T-helper 17 cell (primary cell): ENCODE measurements at regions not wholly inside any gene's neighbourhood (a gene's known extent, or its start where the extent isn't known, plus 50 kb on each side); places are given as distances from the start of the nearest gene placed in this dataset.
"Not testable (repeated sequence)": the region's sequence is repeated elsewhere in the genome, so short reads cannot be mapped to it uniquely, and the experiment has no call there.

Experiments used
- ATAC-seq: fragments of 150-1000 bp; cut with Tn5 transposase; 2 replicates; pipeline ENCODE4 v1.10.0; 2021; ENCODE audit warnings: mild to moderate bottlenecking, moderate library complexity
- DNase-seq, 3 donors: peaks; one replicate each; pipeline versions ENCODE4 v3.0.0 to v3.0.0-alpha.2; 2020 to 2021
- H3K9me3 ChIP-seq: one replicate; pipeline ENCODE4 v1.7.0; 2013; ENCODE audit warnings: low read length, mild to moderate bottlenecking; ENCODE audit not compliant: control insufficient read depth, poor library complexity, severe bottlenecking
- H3K27ac Mint-ChIP-seq: one replicate; pipeline ENCODE4 v1.8.0; 2022; ENCODE audit warnings: mild to moderate bottlenecking, moderate library complexity, mixed read lengths
- H3K27me3 Mint-ChIP-seq: one replicate; pipeline ENCODE4 v1.8.0; 2022; ENCODE audit warnings: mixed read lengths
- H3K36me3 Mint-ChIP-seq: one replicate; pipeline ENCODE4 v1.8.0; 2022; ENCODE audit warnings: low read depth, mixed read lengths
- H3K4me1 Mint-ChIP-seq: one replicate; pipeline ENCODE4 v1.8.0; 2022; ENCODE audit warnings: mild to moderate bottlenecking, mixed read lengths
- H3K4me3 Mint-ChIP-seq: one replicate; pipeline ENCODE4 v1.8.0; 2022; ENCODE audit warnings: mild to moderate bottlenecking, moderate library complexity, mixed read lengths

DNA sequence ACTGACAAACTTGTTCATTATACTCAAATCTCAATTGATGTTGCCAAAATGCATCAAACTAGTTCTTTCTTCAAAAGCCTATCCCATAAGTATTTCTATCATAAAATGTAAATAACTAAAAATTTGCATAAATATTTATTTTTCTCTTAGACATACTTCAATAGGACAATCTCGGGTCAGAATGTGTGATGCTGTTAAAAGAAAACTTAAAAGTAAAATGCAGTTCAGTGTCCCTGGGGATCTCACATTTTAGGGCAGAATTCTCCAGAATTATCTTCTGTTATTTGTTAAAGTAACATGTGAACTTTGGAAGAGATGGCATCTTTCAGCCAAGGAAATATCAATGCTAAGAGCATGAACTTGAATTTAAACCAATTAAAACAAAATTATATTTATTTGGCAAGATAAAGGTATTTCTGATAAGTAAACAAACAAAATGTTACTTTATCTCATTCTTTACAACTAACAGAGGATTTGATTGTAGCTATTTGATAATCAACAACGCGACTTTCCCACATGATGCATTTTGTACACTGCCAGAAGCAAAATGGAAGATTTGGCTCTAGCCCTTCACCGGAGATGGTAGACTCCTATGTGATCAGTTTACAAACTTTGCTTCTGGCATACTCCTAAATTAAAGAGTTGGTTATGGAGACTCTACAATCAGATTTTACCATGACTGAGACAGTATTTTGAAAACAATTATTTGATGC, 169.5 kb upstream of the EDNRB start:
- Mint-ChIP-seq H3K27me3 (peaks cover 25% of the 10 kb centered on the region), H3K4me3 (no peak overlapping the region), H3K27ac (no peak overlapping the region), H3K4me1 (peaks cover 2% of the 10 kb centered on the region), H3K36me3 (no peaks in the 10 kb centered on the region)
- no peak for ATAC-seq
- no peak for DNase-seq
- H3K9me3 ChIP-seq, result no peaks in the 10 kb centered on the region

DNA sequence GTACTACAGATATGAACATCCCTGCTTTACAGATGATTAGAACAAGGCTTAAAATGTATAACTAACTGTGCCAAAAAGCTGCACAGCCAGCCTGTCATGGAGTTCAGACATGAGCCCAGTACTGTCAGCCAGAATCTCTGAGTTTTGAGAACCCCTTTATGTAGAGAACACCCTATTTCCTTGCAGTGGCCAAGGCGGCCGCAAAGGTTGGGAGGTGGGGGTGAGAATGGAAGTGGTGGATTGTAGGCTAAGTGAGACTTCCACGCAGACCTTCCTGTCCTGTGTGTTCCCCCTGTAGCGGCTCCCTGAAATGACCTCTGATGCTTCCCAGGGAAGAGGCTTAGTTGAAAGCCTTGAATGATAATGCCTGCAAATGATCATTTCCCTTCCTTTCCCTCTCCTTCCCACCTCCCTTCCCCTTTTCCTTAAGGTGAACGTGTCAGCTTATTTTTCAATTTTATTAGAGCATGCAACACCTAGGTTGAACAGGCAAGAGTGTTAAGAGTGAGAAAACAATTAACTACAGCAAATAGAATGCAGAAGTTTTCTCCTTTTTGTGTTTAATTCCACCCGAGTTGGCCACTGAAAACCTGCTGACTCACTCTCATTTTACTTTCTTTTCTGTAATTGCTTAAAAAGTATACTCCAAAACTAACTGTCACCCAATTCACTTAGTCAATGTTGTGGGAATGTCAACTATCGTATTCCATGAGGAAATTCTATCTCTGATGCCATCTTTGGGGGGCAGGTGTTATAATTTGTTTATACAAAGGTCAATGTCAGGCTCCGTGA, 167.0 kb upstream of the EDNRB start:
- Mint-ChIP-seq H3K36me3 (no peaks in the 10 kb centered on the region), H3K4me3 (no peak overlapping the region), H3K27ac (no peak overlapping the region), H3K4me1 (peaks cover 2% of the 10 kb centered on the region), H3K27me3 (peaks cover 25% of the 10 kb centered on the region)
- no peak for DNase-seq
- H3K9me3 ChIP-seq, result no peaks in the 10 kb centered on the region
- ATAC-seq, result no peak

DNA sequence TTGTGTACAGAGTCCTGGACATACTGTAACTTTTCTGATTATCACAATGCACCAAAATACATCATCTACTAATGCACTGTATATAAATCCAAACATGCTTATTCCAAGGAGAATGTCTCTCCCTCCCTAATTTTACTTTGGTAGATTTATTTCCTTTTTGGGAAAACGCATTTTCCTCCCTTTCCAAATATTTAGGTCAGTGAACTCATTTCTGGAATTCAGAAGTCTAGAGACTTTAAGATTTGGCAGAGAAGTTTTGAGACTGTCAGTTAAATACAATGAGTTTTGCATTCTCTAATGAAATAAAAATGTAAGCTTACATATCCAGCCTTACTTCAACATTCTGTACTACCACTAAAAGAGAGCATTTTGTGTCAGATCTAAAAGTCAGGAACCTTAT, 165.8 kb upstream of the EDNRB start:
- Mint-ChIP-seq H3K27me3 (peaks cover 18% of the 10 kb centered on the region), H3K27ac (no peak overlapping the region), H3K4me1 (peaks cover 2% of the 10 kb centered on the region), H3K4me3 (no peak overlapping the region), H3K36me3 (no peaks in the 10 kb centered on the region)
- no peak for DNase-seq
- ATAC-seq, result no peak
- H3K9me3 ChIP-seq, result no peaks in the 10 kb centered on the region

DNA sequence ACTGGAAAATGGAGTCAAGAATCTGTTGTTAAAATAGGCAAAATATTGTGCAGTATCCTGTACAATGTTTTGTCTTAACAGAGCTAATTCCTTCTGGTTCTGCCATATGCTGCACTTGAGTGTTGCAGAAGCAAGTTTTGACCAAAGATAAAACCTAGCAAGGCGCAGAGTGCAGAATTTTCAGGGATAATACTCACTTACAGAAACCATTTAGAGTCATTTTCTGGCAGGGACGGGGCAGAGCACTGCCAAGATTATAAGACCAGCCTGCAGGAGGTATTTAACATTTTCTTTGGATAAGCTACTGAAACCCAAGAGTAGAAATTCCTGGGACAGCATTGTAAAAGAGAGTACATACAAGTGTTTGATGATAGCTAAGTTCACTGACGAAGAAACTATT, 159.5 kb upstream of the EDNRB start:
- Mint-ChIP-seq H3K27ac (no peak overlapping the region), H3K4me3 (no peak overlapping the region), H3K27me3 (no peaks in the 10 kb centered on the region), H3K36me3 (no peaks in the 10 kb centered on the region), H3K4me1 (no peaks in the 10 kb centered on the region)
- no peak for DNase-seq
- no peak for ATAC-seq
- no peaks in the 10 kb centered on the region for H3K9me3 ChIP-seq

DNA sequence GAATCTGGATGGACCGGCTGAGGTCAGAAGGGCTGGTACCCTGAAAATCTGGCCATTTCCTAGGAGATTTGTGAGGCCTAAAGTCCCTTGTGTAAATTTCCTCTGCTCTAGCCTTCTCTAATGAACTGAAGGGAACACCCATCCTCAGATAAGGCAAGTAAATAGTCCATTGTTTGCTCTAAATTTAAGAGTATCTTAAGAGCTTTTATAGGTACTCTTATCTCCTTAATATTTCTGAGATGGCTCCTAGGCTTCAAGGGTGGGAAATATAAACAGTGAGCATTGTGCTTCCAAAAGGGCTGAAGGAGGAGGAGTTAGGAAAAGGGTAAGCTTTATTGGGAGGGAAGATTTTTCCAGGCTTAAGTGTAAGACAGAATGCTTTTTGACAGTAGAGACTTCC, 148.7 kb upstream of the EDNRB start:
- H3K9me3 ChIP-seq, result peaks cover 2% of the 10 kb centered on the region
- H3K36me3 Mint-ChIP-seq, result no peaks in the 10 kb centered on the region
- H3K27me3 Mint-ChIP-seq, result no peaks in the 10 kb centered on the region
- H3K4me1 Mint-ChIP-seq, result no peaks in the 10 kb centered on the region
- ATAC-seq (no peak), DNase-seq (no peak)
- no peak overlapping the region for H3K27ac Mint-ChIP-seq
- no peak overlapping the region for H3K4me3 Mint-ChIP-seq

DNA sequence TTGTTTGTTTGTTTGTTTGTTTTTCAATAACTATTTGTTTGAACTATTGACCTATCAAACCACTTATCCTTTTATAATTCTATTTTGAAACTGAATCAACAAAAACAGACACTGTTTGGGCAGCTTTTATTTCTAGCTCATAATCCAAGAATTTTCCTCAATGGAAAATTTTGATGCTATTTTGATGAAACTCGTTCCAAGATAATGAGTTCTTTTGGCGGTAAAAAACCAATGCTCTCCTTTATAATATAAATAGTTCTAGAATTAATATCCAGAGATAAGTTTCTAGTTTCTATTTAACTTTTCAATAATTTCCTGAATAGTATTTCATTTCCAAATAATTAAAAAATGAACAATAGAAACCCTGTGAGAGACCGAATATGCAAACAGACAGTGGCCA, 146.5 kb upstream of the EDNRB start:
- Mint-ChIP-seq H3K27ac (no peak overlapping the region), H3K36me3 (no peaks in the 10 kb centered on the region), H3K4me1 (no peaks in the 10 kb centered on the region), H3K4me3 (no peak overlapping the region), H3K27me3 (no peaks in the 10 kb centered on the region)
- H3K9me3 ChIP-seq, result peaks cover 2% of the 10 kb centered on the region
- ATAC-seq (no peak), DNase-seq (no peak)

DNA sequence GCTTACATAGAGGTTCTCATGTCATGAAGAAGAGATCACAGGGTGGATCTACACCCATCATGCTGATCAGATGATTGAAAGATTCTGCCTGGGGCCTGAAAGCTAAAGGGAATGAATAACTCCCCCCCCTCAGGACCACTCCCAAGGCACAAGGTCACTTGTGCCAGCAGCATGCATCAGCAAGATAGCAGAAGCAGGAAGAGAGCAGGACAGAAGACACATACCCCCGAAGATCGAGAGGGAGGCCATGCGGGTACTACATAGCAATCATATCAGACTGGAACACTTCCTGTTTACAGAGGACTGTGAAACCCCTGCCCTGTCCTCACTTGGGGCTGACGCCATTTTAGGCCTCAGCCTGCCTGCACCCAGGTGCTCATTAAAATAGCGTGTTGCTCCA, 143.2 kb upstream of the EDNRB start:
- ATAC-seq, result no peak
- no peaks in the 10 kb centered on the region for H3K27me3 Mint-ChIP-seq
- no peak for DNase-seq
- no peak overlapping the region for H3K4me3 Mint-ChIP-seq
- H3K27ac Mint-ChIP-seq, result no peak overlapping the region
- H3K9me3 ChIP-seq, result peaks cover 2% of the 10 kb centered on the region
- no peaks in the 10 kb centered on the region for H3K4me1 Mint-ChIP-seq
- H3K36me3 Mint-ChIP-seq, result no peaks in the 10 kb centered on the region

DNA sequence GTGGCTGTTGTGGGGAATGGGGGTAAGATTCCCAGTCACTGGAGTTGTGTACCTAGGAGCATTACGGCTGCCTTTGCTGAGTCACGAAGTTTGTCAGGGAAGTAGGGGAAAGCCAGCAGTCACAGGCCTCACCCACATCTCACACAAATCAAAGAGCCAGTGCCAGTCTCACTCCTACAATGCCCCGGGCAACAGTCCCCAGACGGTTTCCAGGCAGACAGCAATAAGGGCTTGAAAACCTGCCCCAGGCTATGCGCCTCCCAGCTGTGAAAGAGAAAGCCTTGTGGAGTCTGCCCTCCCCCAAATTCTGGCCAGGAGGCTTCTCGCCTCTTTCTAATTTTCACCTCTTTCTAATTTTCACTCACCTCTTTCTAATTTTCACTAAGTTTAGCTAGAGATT, 142.3 kb upstream of the EDNRB start:
- H3K27ac Mint-ChIP-seq, result no peak overlapping the region
- no peaks in the 10 kb centered on the region for H3K36me3 Mint-ChIP-seq
- H3K4me3 Mint-ChIP-seq, result no peak overlapping the region
- DNase-seq (no peak), ATAC-seq (no peak)
- H3K9me3 ChIP-seq, result peaks cover 2% of the 10 kb centered on the region
- no peaks in the 10 kb centered on the region for H3K27me3 Mint-ChIP-seq
- H3K4me1 Mint-ChIP-seq, result no peaks in the 10 kb centered on the region

DNA sequence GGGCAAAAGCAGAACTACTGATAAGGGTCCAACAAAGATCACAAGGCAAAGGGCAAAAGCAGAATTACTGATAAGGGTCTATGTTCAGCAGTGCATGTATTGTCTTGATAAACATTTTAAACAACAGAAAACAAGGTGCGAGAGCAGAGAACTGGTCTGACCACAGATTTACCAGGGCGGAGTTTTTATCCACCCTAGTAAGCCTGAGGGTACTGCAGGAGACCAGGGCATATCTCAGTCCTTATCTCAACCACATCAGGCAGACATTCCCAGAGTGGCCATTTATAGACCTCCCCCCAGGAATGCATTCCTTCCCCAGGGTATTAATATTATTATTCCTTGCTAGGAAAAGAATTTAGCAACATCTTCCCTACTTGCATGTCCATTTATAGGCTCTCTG, 138.2 kb upstream of the EDNRB start:
- not testable (repeated sequence) for H3K36me3 Mint-ChIP-seq, H3K27ac Mint-ChIP-seq, H3K27me3 Mint-ChIP-seq, H3K4me1 Mint-ChIP-seq, H3K4me3 Mint-ChIP-seq, DNase-seq, ATAC-seq, H3K9me3 ChIP-seq

DNA sequence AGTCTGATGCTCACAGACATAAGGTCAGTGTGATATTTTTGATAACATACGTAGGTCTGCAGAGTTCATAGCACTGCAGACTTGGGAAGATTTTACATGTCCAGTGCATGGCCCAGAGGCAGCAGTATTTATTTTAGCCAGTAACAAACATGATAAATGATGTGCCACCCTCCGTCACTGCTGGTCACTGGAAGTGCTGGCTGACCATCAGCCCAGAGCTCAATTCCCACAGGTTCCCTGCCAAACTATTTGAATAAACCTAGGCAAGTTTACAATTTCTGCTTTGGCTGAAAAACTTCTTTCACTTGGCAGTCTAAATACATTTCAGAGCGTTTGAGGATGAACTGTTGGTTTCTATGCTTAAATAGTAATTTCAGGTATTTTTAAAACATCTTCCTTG, 135.5 kb upstream of the EDNRB start:
- no peaks in the 10 kb centered on the region for H3K9me3 ChIP-seq

DNA sequence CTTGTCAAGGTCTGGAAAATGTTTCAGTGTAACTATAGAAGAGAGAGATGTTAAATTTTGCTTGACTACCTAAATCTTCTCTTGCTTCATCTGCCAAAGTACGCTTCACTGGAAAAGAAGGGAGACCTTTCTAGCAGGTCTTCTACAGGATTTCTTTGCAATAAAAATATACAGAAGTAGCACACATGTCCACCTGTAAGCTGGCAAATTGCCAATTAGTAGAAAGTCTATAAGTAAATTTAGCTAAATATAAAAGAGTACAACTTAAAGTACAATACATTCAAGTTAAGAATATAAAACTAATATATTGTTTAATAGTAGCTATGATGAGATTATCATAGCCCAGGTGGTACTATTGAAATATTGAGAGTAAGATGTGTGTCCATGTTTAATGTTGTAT, 128.5 kb upstream of the EDNRB start:
- Mint-ChIP-seq H3K4me1 (no peaks in the 10 kb centered on the region), H3K36me3 (no peaks in the 10 kb centered on the region), H3K27ac (no peak overlapping the region), H3K27me3 (peaks cover 10% of the 10 kb centered on the region), H3K4me3 (no peak overlapping the region)
- no peaks in the 10 kb centered on the region for H3K9me3 ChIP-seq
- no peak for DNase-seq
- ATAC-seq, result no peak

More for the DNA sequence above, 135.5 kb upstream of the EDNRB start:
- ATAC-seq (no peak), DNase-seq (no peak)
- Mint-ChIP-seq H3K36me3 (no peaks in the 10 kb centered on the region), H3K27ac (no peak overlapping the region), H3K4me1 (no peaks in the 10 kb centered on the region), H3K4me3 (no peak overlapping the region), H3K27me3 (no peaks in the 10 kb centered on the region)

DNA sequence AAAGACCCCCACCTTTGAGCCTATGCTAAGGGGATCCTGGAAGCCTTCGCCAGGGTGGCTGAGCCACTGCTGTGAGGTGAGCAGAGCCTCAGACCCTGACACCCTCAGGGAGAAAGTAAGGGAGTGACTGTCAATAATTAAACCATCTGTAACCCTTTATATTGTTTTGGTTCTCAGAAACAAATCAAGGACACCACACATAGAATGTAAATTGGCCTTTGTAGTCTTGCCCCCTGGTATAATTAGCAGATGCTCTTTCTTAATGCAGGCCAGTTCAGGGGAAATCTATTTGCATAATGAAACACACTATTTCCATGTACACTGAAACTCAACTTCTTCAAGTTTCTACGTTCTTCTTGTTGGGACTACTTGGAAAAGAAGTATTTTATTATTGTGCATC, 127.7 kb upstream of the EDNRB start:
- H3K4me1 Mint-ChIP-seq, result no peaks in the 10 kb centered on the region
- no peak overlapping the region for H3K4me3 Mint-ChIP-seq
- H3K9me3 ChIP-seq, result no peaks in the 10 kb centered on the region
- ATAC-seq (no peak), DNase-seq (no peak)
- H3K27ac Mint-ChIP-seq, result no peak overlapping the region
- peaks cover 10% of the 10 kb centered on the region for H3K27me3 Mint-ChIP-seq
- H3K36me3 Mint-ChIP-seq, result no peaks in the 10 kb centered on the region

DNA sequence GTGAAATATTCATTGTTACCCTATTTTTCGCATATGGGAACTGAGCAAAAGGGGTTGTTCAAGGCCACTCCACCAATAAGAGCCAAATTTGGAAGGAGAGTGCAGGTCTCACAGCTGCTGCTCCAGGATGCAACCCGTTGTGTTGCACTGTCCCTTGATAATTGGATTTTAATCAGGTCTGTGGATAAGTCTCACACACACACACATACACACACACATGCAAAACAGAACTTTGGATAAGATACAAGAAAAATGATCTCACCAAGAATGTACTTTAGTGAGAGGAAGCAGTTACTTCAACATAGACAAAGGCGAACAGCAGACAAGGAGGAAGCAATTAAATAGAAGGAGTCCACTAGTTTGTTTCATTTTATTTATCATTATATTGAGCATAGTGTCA, 127.3 kb upstream of the EDNRB start:
- Mint-ChIP-seq H3K4me3 (no peak overlapping the region), H3K27ac (no peak overlapping the region), H3K27me3 (peaks cover 10% of the 10 kb centered on the region), H3K4me1 (no peaks in the 10 kb centered on the region), H3K36me3 (no peaks in the 10 kb centered on the region)
- DNase-seq (no peak), ATAC-seq (no peak)
- no peaks in the 10 kb centered on the region for H3K9me3 ChIP-seq

DNA sequence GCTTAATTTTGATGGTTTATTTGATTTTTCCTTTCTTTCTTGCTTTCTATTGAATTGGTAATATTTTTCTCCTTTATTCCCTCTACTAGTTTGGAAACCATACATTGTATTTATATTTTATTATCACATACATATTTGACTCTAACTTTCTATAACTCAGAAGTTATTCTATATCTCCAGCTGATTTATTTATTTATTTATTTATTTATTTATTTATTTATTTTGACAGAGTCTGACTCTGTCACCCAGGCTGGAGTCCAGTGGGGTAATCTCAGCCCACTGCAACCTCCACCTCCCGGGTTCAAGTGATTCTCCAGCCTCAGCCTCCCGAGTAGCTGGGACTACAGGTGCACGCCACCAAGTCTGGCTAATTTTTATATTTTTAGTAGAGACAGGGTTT, 122.7 kb upstream of the EDNRB start:
- ATAC-seq, H3K4me3 Mint-ChIP-seq, H3K27ac Mint-ChIP-seq, H3K9me3 ChIP-seq, H3K36me3 Mint-ChIP-seq, H3K4me1 Mint-ChIP-seq, DNase-seq: not testable (repeated sequence)
- H3K27me3 Mint-ChIP-seq, result peaks cover 15% of the 10 kb centered on the region
